HEK293T (cell line): ENCODE measurements at regions not wholly inside any gene's neighbourhood (a gene's known extent, or its start where the extent isn't known, plus 50 kb on each side); places are given as distances from the start of the nearest gene placed in this dataset.

Experiments
- ARNT ChIP-seq: fragments of 450-650 bp; IDR thresholded peaks from 2 replicates; pipeline ENCODE4 v1.6.1; 2017; ENCODE audit warnings: mild to moderate bottlenecking
- BHLHE40 ChIP-seq: fragments of 450-650 bp; IDR thresholded peaks from 2 replicates; pipeline ENCODE4 v1.6.1; 2016; ENCODE audit warnings: mild to moderate bottlenecking, moderate library complexity, borderline replicate concordance
- ELF4 ChIP-seq: fragments of 450-650 bp; IDR thresholded peaks from 2 replicates; pipeline ENCODE4 v1.6.1; 2017; ENCODE audit warnings: antibody characterized with exemption
- FOXM1 ChIP-seq: fragments of 450-650 bp; IDR thresholded peaks from 2 replicates; pipeline ENCODE4 v1.6.1; 2017; ENCODE audit warnings: mild to moderate bottlenecking, borderline replicate concordance
- L3MBTL2 ChIP-seq: fragments of 450-650 bp; conservative IDR thresholded peaks from 2 replicates; pipeline ENCODE4 v1.6.1; 2016; ENCODE audit warnings: mild to moderate bottlenecking
- NFRKB ChIP-seq: fragments of 450-650 bp; IDR thresholded peaks from 2 replicates; pipeline ENCODE4 v1.6.1; 2016; ENCODE audit warnings: mild to moderate bottlenecking, moderate library complexity
- SUZ12 ChIP-seq: fragments of 450-650 bp; IDR thresholded peaks from 2 replicates; pipeline ENCODE4 v1.6.1; 2016; ENCODE audit warnings: mild to moderate bottlenecking
- ZNF384 ChIP-seq: fragments of 450-650 bp; IDR thresholded peaks from 2 replicates; pipeline ENCODE4 v1.6.1; 2016
- TF ChIP-seq, protein P1 (sequence below): fragments of 450-650 bp; IDR thresholded peaks from 2 replicates; pipeline ENCODE4 v1.6.1; 2016

- TF ChIP-seq, protein P1, sequence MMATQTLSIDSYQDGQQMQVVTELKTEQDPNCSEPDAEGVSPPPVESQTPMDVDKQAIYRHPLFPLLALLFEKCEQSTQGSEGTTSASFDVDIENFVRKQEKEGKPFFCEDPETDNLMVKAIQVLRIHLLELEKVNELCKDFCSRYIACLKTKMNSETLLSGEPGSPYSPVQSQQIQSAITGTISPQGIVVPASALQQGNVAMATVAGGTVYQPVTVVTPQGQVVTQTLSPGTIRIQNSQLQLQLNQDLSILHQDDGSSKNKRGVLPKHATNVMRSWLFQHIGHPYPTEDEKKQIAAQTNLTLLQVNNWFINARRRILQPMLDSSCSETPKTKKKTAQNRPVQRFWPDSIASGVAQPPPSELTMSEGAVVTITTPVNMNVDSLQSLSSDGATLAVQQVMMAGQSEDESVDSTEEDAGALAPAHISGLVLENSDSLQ: no peak
- TF ChIP-seq ARNT (no peak), SUZ12 (no peak), NFRKB (no peak), BHLHE40 (no peak), FOXM1 (no peak), L3MBTL2 (no peak), ZNF384 (no peak), ELF4 (no peak)
These were observed 101.3 kb upstream of the SLC25A33 start for GRCh38 chr1:9437961-9438430.
